NCI-H345 treated with DMSO at 0.1 percent for 48 hours (cell line): ENCODE measurements at regions not wholly inside any gene's neighbourhood (a gene's known extent, or its start where the extent isn't known, plus 50 kb on each side); places are given as distances from the start of the nearest gene placed in this dataset.

Experiments
- DNase-seq: peaks from one replicate; lab custom pipeline; 2025; ENCODE audit not compliant: unreplicated experiment; lab: John Stamatoyannopoulos, UW

- no peak for DNase-seq
These were observed 397.7 kb downstream of the TDRD3 start for GRCh38 chr13:60794751-60795150.

GRCh38 chr13:60790620-60791019, 393.6 kb downstream of the TDRD3 start:
- DNase-seq = no peak

DNA sequence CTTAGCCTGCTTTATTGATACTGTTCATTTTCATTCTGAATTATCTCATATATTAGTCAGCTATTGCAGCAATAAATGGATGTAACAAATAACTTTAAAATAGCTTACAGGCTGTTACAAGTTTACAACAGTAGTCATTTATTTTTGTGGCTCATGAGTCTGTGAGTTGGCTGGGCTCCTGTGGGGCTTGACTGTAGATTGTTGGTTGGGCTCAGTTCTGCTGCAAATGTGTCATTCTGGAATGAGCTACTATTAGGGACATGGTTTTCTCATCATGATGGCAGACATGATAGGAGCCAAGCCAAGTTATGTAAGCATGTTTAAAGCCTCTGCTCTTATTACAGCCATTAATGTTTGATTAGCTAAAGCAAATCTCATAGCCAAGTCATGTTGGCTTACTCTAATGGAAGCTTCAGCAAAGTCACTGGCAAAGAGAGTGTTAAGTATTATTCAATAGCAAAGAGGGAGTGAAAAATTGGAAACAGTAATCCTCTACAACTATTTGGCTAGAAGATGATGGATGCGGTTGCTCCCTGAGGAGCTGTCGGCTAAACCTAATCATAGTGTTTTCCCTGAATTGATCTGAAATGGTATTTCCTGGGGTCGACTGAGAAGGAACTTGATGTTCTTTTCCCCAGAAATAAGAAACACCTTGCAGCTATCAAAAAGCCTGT, 391.3 kb downstream of the TDRD3 start:
- DNase-seq = no peak

DNA sequence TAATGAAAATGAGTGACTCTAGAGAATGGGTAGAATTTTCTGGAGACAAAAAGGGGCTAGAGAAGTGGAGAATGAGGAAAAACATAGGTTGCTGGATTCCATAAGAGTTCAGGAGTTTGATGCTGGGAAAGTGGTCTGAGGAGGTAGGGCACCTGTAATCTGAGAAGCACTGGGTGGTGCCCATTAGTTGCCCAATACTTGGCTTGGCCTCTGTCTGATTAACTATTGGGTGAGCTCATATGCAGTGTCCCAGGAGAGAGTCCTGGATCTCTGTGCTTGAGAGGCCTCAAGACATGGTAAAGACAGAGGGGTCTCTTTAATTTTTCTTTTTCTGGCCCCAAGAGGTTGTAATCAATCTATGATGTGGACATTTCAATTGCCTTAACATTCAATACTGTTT, 390.1 kb downstream of the TDRD3 start:
- DNase-seq = no peak

- DNase-seq = no peak
These were observed 375.7 kb downstream of the TDRD3 start for GRCh38 chr13:60772726-60773125.

DNA sequence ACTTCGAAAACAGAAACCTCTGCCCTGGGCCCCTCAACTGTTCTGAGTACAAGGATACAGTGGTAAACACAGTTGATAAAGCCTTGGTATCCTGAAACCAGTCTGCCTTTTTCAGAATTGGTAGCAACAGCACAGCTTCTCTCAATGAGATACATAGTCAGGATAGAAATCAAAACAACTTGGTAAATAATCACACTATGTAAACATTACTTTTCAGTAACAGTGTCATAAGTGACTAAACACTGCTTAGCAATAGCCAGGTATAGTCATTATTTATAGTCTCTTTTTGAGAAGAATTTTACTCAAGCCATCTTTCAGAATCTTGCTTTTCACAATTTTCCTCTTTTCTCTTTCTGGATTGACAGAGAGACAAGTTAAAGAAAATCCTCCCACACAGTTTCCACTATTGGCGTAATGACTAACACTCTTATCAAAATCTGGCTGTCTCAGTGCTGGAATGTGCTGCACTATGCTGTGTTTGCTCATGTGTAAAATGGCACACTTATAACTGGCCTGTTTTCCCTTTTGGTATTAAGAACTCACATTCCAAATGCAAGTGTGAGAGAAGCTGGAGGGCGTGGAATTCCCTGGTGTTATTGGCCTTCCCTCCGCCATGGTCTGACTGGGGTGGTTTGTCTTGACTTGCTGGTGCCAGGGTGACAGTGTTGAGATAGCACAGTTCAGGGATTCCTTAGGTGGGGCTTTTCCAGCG, 368.8 kb downstream of the TDRD3 start:
- no peak for DNase-seq

DNA sequence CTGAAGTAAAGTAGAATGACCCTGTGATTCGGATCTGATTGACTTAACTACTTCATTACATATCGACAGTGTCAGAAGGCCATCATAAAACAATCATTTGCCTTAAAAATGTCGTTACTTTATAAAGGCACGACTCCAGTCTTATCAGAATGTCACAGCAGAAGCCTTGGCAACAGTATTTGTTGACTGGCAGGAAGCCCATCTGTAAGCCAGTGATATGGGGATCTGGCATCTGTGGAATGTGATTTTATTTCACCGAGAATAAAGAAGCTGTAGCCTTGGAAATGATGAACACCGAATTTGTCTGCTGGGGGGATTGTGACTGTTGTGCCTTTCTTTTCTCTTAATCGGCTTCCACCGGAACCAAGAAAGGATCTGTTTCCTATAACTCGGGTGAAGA, 362.5 kb downstream of the TDRD3 start:
- no peak for DNase-seq

- DNase-seq = no peak
These were observed 361.6 kb downstream of the TDRD3 start for GRCh38 chr13:60758637-60759036.

GRCh38 chr13:60757501-60758215, 360.6 kb downstream of the TDRD3 start:
- no peak for DNase-seq

DNA sequence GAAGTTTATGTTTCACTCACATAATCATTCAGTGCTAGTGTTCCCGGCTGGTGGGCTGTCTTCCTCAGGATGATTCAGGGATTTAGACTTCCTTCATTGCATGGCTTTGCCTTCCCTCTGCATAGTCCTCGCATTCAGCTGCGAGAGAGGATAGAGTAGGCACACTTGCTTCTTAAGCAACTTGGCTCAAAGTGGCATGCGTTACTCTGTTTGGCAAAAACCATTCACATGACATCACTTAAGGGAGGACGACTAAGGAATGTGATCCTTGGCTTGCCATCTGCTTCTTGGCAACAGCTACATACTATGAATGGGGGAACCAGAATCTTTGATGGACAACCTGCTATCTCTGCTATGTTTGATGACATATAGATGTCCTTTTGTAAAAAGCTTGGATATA, 359.3 kb downstream of the TDRD3 start:
- no peak for DNase-seq

DNA sequence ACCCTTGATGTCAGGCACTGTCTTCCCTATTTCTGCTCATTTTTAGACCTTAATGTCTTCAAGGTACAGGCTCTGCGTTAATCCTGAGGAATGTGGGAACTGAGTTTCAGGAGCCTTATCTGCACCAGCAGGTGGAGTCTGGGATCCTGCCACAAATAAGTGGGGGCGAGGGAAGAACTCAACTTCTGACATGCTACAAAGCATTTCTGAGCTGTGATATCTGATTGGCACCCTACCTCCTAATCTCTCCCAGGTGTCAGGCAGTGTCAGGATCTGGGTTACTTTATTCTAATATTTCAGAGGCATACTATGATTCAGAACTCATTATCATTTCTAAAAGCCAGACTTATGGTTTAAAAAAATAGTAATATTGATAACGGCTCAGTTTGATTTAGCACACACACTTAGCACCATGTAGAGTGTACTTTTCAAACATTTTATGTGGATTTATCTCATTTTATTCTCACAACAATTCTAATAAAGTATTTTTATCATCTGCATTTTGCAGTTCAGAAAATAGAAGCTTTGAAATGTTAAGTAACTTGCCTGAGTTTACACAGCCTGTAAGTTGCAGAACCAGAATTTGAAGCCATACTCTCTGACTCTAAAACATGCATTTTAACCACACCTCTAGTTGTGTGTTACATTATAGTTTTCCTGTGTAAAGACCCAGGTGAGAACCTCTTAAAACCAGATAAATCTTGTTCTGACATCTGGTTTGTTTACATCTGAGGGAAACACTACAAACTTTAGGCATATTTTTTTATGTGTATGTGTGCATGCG, 358.6 kb downstream of the TDRD3 start:
- no peak for DNase-seq

GRCh38 chr13:60754211-60755090, 357.4 kb downstream of the TDRD3 start:
- no peak for DNase-seq

DNA sequence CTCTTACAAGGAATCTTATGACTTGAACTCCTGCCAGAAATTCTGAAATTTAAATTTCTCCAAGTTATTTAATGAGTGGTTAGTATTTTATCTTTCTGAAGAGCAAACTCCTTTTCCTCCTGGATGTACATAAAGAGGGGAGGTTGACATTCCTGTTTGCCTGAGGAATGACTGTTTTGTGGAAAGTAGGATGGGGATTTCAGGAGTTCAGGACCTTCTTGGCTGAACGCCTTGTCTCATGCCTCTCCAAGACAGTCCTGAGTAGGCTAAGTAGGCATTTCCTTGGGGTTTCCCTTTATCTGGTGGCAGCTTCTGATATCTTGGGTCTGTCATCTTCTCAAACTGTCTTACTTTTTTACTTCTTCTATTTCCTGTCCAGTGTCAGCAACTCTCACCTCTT, 356.6 kb downstream of the TDRD3 start:
- DNase-seq = no peak

GRCh38 chr13:60745343-60745742, 348.3 kb downstream of the TDRD3 start:
- DNase-seq = no peak

- no peak for DNase-seq
These were observed 336.9 kb downstream of the TDRD3 start for GRCh38 chr13:60733933-60734332.

- no peak for DNase-seq
These were observed 330.1 kb downstream of the TDRD3 start for GRCh38 chr13:60727140-60727539.

DNA sequence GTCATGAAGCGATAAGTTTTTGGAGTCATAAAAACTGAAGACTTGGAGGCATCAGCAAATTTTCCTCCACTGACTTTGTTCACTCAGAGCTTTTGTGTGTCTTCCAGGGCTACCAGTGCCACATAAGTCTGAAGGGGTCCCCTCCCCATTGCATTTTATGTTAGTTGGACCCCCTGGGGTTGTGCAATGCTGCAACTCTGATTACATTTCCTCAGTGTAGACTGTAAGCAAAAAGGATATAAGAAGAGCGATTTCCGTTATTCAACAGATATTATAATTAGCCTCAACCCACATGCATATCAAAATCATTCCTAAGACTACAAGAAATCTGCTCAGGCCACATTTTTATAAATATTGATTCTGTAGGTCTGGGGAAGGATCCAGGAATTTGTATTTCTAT, 324.0 kb downstream of the TDRD3 start:
- peak; percentile 16 for DNase-seq

DNA sequence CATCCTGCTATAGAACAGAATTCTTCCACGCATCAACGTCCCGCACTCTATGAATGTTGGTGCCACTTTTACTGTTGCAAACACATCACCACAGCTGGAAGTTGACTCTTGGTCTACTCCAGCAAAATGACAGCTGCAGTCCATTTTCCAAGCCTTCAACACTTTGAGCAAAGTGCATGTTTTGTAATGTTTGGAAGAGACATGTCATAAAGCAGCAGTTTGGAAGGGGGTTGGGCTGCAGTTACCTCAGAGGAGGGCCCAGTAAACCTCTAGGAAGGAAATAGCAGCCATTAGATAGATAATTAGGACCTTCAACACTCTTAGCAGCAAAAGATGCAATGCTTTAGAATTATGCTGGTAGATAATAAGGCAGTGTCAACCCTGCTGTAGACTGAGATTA, 323.6 kb downstream of the TDRD3 start:
- no peak for DNase-seq

DNA sequence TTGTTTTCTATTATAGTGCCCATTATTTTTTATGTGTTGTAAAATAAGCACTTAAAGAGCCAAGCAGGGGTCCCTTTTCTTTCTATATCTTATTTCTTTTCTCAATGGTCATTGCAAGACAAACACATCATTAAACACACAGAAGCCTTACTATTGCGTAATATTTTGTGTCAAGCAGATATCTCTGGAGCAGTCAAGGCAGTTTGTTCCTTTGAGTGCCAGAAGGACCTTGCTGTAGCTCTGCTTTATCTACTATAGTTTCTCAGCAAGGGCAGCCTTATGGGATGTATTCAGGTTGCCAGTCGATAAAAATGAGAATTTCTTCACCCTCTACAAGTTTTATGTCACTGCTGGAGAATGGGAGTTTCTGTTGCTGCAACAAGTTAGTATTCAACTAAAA, 319.3 kb downstream of the TDRD3 start:
- DNase-seq = no peak

DNA sequence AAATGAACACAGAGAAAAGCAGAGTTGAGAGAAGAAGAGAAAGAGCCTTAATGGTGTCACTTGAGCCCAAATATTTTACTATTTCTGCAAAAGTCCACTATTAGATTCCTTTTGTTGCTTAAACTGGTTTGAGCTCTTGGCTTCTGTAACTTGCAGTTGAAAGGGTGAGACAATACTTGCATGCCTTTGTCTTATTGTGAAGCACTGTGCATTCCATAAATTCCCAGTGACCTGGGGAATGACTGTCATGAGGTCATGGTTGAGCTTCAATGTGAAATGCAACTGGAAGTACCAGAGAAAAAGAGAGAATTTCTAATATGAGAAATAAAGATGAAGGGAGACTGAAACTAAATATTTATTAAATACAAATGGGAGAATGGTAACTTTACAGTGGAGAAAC, 310.9 kb downstream of the TDRD3 start:
- DNase-seq = no peak

GRCh38 chr13:60701895-60702294, 304.9 kb downstream of the TDRD3 start:
- DNase-seq = no peak
